Erythroblast (primary cell): ENCODE measurements at regions not wholly inside any gene's neighbourhood (a gene's known extent, or its start where the extent isn't known, plus 50 kb on each side); places are given as distances from the start of the nearest gene placed in this dataset.

Experiments
- GATA1 ChIP-seq: IDR thresholded peaks from 2 replicates; pipeline ENCODE4 v1.6.1; 2011; ENCODE audit warnings: low read depth, mild to moderate bottlenecking, control low read depth, low read length, moderate library complexity
- POLR2A ChIP-seq: IDR thresholded peaks from 2 replicates; pipeline ENCODE4 v1.6.1; 2011; ENCODE audit warnings: mild to moderate bottlenecking, low read length

DNA sequence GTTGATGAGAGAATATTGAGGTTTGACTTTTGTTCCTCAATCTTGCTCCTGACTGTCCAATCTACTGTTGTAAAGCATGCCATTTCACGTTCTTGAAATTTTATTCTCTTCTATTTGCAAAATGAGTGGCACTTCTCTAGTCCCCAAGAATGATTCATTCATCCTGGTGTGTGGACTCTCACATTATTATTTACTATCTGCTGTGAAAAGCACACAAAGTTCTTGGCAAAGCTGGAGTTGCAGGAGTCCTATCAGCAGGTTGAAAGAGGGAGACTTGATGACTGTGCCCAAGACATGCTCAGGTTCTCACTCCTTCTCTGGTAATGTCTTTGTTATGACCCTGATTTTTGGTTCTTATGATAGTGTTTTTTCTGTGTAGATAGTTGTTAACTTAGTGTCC is 382.6 kb downstream of the DMRTA1 start:
- no peak for TF ChIP-seq POLR2A
- TF ChIP-seq GATA1 = no peak
